ENCODE measurements at regions not wholly inside any gene's neighbourhood (a gene's known extent, or its start where the extent isn't known, plus 50 kb on each side); places are given as distances from the start of the nearest gene placed in this dataset.

- no peak for TF ChIP-seq CTCF (IDR thresholded peaks at IDR 0.05)
- no peak for TF ChIP-seq EZH2 (IDR thresholded peaks at IDR 0.05; ENCODE audit: borderline replicate concordance, insufficient read depth, low read depth, low read length, poor library complexity, severe bottlenecking)
- intact Hi-C loops (cut with micrococcal nuclease): no loop called here
Observed at GRCh38 chr10:78335691-78336401, 302.2 kb downstream of the RPS24 start.

GRCh38 chr10:78336402-78336791 lies 302.7 kb downstream of the RPS24 start:
- POLR2A ChIA-PET: no interaction called here
- Mint-ChIP-seq H3K4me1 (no peaks in the 10 kb centered on the region), H3K4me3 (no peak overlapping the region), H3K9me3 (ENCODE audit: insufficient read depth) (no peaks in the 10 kb centered on the region), H3K27me3 (peaks cover 12% of the 10 kb centered on the region), H3K27ac (no peak overlapping the region)
- H3K79me2 ChIP-seq (ENCODE audit: control insufficient read depth, insufficient read depth, low read length): no peaks in the 10 kb centered on the region
- H3K36me3 ChIP-seq (replicated peaks in 1 of 2; ENCODE audit: control extremely low read depth in 1 of 2, control insufficient read depth in 1 of 2, extremely low read depth in 1 of 2, insufficient read depth in 2 of 2, low read length in 1 of 2): no peaks in the 10 kb centered on the region
- H4K20me1 ChIP-seq (ENCODE audit: control insufficient read depth, insufficient read depth, low read length, poor library complexity, severe bottlenecking): no peaks in the 10 kb centered on the region
- H3K4me2 ChIP-seq (replicated peaks; ENCODE audit: low read depth, low read length, poor library complexity, severe bottlenecking): no peak overlapping the region
- H3K4me1 ChIP-seq (ENCODE audit: control insufficient read depth in 2 of 2, insufficient read depth in 2 of 2, low read length in 2 of 2): no peaks in the 10 kb centered on the region
- TF ChIP-seq CTCF (IDR thresholded peaks at IDR 0.05): no peak
- no peak for TF ChIP-seq EZH2 (IDR thresholded peaks at IDR 0.05; ENCODE audit: borderline replicate concordance, insufficient read depth, low read depth, low read length, poor library complexity, severe bottlenecking)
- no peak for DNase-seq
- no peak for ATAC-seq (ENCODE audit: low read depth)
- H3K27ac ChIP-seq (ENCODE audit: low read length in 2 of 2): no peak overlapping the region
- intact Hi-C loops (cut with micrococcal nuclease): no loop called here
- no peak overlapping the region for H3K4me3 ChIP-seq (ENCODE audit: control extremely low read depth in 1 of 5, extremely low read depth in 1 of 5, insufficient read depth in 1 of 5, low read depth in 2 of 5, low read length in 4 of 5)
- H2AFZ ChIP-seq (ENCODE audit: insufficient read depth, low read depth, low read length, poor library complexity, severe bottlenecking): no peak overlapping the region
- no peak overlapping the region for H3K9ac ChIP-seq (ENCODE audit: low read length)
- CTCF ChIA-PET: no interaction called here
- H3K9me3 ChIP-seq (ENCODE audit: control extremely low read depth in 1 of 3, control insufficient read depth in 2 of 3, insufficient read depth in 1 of 3, low read length in 2 of 3): peaks cover 0 to 7% (median 0%) of the 10 kb centered on the region in 3 donors
- H3K27me3 ChIP-seq (replicated peaks in 1 of 4; ENCODE audit: control extremely low read depth in 1 of 4, control insufficient read depth in 3 of 4, insufficient read depth in 4 of 4, low read length in 3 of 4): no peaks in the 10 kb centered on the region
- WGBS (ENCODE audit: insufficient coverage): 72% methylated on average over 2 of the region's 2 CpGs

More at GRCh38 chr10:78335691-78336401, 302.2 kb downstream of the RPS24 start:
- H3K9ac ChIP-seq (ENCODE audit: low read length): no peak overlapping the region
- H3K79me2 ChIP-seq (ENCODE audit: control insufficient read depth, insufficient read depth, low read length): no peaks in the 10 kb centered on the region
- Mint-ChIP-seq H3K27ac (no peak overlapping the region), H3K4me3 (no peak overlapping the region), H3K9me3 (ENCODE audit: insufficient read depth) (no peaks in the 10 kb centered on the region), H3K4me1 (no peaks in the 10 kb centered on the region), H3K27me3 (peaks cover 17% of the 10 kb centered on the region)
- 85% methylated on average over 5 of the region's 5 CpGs for WGBS (ENCODE audit: insufficient coverage)
- H4K20me1 ChIP-seq (ENCODE audit: control insufficient read depth, insufficient read depth, low read length, poor library complexity, severe bottlenecking): no peaks in the 10 kb centered on the region
- peaks cover 0 to 4% (median 0%) of the 10 kb centered on the region in 4 experiments for H3K27me3 ChIP-seq (replicated peaks in 1 of 4; ENCODE audit: control extremely low read depth in 1 of 4, control insufficient read depth in 3 of 4, insufficient read depth in 4 of 4, low read length in 3 of 4)
- no peak overlapping the region for H2AFZ ChIP-seq (ENCODE audit: insufficient read depth, low read depth, low read length, poor library complexity, severe bottlenecking)
- no peak overlapping the region for H3K27ac ChIP-seq (ENCODE audit: low read length in 2 of 2)
- H3K4me3 ChIP-seq (ENCODE audit: control extremely low read depth in 1 of 5, extremely low read depth in 1 of 5, insufficient read depth in 1 of 5, low read depth in 2 of 5, low read length in 4 of 5): no peak overlapping the region
- CTCF ChIA-PET: no interaction called here
- POLR2A ChIA-PET: no interaction called here
- no peaks in the 10 kb centered on the region for H3K36me3 ChIP-seq (replicated peaks in 1 of 2; ENCODE audit: control extremely low read depth in 1 of 2, control insufficient read depth in 1 of 2, extremely low read depth in 1 of 2, insufficient read depth in 2 of 2, low read length in 1 of 2)
- H3K4me1 ChIP-seq (ENCODE audit: control insufficient read depth in 2 of 2, insufficient read depth in 2 of 2, low read length in 2 of 2): no peaks in the 10 kb centered on the region
- H3K4me2 ChIP-seq (replicated peaks; ENCODE audit: low read depth, low read length, poor library complexity, severe bottlenecking): no peak overlapping the region
- no peak for ATAC-seq (ENCODE audit: low read depth)
- H3K9me3 ChIP-seq (ENCODE audit: control extremely low read depth in 1 of 3, control insufficient read depth in 2 of 3, insufficient read depth in 1 of 3, low read length in 2 of 3): peaks cover 0 to 7% (median 0%) of the 10 kb centered on the region in 3 donors
- DNase-seq: no peak
